ENCODE measurements at regions not wholly inside any gene's neighbourhood (a gene's known extent, or its start where the extent isn't known, plus 50 kb on each side); places are given as distances from the start of the nearest gene placed in this dataset.
A peak's percentile ranks its signal among the peaks of the same experiment; 100 is the strongest.

DNA sequence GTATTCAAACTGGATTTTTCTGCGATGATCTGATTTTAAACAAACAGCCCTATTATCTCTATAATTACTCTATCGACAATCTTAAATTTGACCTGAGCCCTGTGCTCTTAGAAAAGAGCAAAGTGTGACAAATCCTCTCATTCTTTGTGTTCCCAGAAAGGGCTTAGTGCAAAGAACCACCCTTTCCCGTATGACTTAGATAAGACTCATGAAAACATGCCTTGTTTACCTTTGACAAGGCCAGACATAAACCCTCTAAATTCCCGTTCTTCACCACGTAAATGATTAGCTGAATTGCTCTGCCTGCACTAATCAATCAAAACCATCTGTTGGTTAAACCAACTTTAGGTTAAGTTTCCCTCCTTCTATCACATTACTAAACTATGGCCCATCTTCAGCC, 285.7 kb upstream of the SEL1L start:
- Histone ChIP-seq H3K4me3 (no peak overlapping the region), H3K27ac (no peak overlapping the region)

DNA sequence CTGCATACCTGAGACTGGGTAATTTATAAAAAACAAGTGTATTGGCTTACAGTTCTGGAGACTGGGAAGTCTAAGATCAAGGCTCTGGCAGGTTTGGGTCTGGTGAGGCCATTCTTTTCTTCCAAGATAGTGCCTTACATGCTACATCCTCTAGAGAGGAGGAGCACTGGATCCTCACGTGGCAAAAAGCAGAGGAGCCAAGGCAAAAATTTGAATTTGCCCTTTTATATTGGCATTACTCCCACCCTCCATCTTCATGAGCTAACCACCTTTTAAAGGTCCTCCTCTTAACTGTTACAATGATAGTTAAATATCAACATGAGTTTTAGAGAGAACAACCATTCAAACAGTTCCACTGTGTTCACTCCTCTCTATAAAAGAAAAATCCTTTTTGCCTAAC, 286.3 kb upstream of the SEL1L start:
- H3K4me3 ChIP-seq = no peak overlapping the region
- H3K27ac ChIP-seq = no peak overlapping the region

DNA sequence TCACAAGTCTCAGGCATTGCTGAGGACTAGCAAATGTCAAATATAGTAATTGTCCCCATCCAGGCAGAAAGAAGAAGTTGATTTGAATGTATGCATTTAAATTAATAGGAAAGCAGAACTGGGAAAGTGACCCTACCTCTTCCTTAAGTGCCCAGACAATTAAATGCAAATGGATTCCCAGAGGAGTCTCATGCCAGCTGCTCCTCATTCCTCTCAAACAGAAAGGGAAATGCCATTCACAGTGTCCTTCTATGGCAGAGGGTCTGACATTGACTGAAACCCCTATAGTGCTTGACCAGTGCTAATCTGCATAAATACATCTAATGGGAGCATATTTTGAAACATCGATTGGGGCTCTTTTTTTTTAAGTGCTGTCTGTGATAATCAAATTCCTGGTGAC, 292.4 kb upstream of the SEL1L start:
- no peak overlapping the region for H3K4me3 ChIP-seq
- H3K27ac ChIP-seq = no peak overlapping the region

DNA sequence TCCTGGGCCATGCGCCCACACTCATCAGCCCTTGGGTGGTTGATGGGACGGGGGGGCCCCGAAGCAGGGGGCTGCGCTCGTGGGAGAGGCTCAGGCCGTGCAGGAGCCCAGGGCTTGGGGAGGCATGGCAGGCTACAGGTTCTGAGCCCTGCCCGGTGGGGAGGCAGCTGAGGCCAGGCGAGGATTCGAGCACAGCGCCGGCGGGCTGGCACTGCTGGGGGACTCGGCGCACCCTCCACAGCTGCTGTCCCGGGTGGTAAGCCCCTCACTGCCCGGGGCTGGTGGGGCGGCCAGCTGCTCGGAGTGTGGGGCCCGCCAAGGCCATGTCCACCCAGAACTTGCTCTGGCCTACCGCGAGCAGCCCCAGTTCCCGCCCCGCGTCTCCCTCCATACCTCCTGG, 295.8 kb upstream of the SEL1L start:
- Histone ChIP-seq H3K27ac (no peak overlapping the region), H3K4me3 (no peak overlapping the region)

DNA sequence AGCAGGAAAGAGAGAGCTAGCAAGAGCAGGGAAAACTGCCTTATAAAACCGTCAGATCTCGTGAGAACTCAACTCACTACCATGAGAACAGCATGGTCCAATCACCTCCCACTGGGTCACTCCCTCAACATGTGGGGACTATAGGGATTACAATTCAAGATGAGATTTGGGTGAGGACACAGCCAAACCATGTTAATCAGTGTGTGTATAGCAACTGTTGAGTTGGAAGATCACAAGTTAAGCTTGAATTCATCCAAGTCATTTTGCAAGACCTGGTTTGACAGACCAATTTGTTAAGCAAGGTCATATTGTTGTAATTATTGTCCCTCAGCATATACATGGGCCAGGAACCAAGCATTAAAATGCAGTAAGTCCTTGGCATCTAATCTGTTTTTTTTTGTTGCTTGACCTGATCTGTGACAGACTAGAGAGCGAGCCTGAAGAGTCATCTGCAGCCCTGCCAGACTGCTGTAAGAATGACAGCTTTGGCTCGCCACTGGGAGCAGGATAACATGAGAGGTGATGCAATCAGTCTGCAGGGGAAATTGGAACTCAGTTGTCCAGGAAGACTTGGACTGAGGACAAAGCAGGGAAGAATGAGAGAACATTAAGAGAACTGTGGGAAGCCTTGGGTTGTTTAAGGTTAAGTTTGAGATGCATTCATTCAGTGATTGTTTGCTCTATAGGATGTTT, 297.6 kb upstream of the SEL1L start:
- no peak overlapping the region for H3K4me3 ChIP-seq
- H3K27ac ChIP-seq = no peak overlapping the region

DNA sequence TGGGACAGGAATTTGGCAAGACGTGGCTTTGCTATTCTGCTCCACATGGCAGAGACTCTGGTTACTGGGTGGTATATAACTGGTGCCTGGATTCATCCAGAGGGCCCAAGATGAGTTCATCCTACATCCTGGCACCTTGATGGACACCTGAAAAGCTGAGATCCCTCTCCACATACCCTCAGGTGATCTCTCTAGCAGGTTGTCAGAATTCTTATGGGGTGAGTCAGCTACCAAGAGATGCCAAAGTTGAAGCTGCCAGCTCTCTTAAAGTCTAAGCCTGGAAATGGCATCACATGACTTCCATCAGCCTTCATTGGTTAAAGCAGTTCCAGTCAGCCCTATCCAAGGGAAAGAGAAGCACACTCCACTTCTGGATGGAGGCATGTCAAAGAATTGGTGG, 300.7 kb upstream of the SEL1L start:
- Histone ChIP-seq H3K27ac (no peak overlapping the region), H3K4me3 (no peak overlapping the region)

DNA sequence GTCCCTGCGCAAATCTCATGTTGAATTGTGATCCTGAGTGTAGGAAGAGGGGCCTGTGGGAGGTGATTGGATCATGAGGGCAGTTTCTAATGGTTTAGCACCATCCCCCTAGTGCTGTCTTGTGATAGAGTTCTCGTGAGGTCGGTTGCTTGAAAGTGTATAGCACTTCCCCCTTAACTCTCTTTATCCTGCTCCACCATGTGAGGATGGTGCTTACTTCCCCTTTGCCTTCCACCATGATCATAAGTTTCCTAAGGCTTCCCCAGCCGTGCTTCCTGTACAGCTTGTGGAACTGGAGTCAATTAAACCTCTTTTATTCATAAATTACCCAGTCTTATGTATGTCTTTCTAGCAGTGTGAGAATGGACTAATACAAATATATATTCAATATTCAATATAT, 303.7 kb upstream of the SEL1L start:
- Histone ChIP-seq H3K27ac (no peak overlapping the region), H3K4me3 (no peak overlapping the region)

DNA sequence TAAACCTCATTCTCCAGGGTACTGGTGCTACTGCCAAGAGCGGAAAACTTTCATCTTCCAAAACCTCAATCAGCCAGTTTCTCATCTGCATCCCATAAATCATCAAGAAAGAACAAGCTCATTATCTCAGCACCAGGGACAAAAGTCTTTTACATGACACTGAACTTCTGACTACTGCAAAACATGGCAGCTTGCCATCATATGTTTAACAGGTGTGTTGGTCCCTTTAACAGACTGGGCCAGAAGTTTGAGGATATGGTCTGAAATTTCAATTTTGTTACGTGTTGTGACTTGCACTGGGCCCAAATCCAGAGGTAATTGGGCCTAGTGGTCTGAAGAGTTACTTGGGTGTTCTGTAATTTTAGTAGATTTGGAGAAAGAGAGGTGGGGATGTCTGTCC, 305.4 kb upstream of the SEL1L start:
- no peak overlapping the region for H3K27ac ChIP-seq
- no peak overlapping the region for H3K4me3 ChIP-seq

DNA sequence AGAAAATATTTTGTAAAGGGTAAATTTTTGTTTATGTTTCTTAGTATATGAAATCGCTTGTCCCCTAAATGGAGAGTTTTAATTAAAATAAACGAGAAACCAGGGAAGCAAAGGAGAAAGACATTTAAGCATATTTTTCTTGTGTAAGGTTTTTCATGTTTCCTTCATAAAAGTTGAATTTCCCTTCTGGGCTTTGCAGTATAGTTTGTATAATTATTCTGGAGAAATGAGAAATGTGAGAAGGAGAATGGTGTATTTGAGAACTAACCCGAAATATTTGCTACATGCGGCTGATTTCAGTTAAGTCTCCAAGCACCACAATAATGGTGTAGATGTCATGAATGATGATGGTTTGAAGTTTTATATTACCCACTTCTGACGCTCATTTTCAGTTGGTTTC, 307.7 kb upstream of the SEL1L start:
- no peak overlapping the region for H3K27ac ChIP-seq
- H3K4me3 ChIP-seq = no peak overlapping the region

DNA sequence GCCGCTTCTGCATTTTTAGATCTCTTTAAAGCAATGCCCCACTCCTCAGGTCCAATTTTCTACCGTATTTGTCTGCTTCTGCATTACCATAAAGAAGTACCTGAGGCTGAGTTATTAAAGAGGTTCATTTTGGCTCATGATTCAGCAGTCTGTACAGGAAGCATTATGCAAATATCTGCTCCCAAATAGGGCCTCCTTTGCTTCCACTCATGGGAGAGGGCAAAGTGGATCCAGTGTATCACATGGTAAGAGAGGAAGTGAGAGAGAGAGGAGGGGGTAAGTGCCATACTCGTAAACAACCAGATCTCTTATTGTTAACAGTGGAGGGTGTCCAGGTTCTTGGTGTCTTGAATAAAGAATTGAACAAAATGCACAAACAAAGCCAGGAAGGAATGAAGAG, 316.1 kb upstream of the SEL1L start:
- H3K4me3 ChIP-seq = no peak overlapping the region
- H3K27ac ChIP-seq = no peak overlapping the region

DNA sequence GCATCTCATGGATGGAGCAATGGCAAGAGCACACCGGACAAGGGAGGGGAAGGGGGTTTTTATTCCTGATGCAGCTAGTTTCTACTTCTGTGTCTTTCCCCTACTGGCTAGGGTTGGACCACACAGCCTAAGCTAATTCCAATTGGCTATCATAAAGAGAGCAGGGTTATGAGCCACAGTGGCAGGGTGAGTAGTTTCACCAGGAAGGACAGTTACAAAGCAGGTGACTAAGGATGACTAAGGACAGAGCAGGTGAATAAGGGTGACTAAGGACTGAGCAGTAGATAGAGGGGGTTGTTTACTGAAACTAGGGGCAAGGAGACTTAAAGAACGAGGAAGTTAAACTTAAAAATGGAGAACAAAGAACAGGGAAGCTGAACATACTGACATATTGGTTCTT, 321.4 kb upstream of the SEL1L start:
- no peak overlapping the region for H3K27ac ChIP-seq

DNA sequence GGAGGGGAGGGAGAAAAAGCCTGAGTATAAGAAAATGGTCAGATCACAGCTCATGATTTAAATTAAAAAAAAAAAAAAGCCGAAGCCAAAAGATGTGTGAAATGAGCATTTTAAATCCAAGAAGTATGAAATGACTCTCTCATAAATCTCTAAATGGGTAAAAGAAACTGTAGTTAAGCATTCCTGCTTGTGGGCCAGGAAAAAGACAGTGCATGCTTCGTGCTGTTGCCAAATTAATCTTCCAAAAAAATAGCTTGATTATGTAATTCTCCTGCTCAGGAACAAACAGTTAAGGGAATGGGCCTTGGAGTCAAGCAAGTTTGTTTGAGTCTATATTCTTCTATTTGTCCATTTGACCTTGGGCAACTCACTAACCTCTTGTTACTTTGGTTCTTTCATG, 325.4 kb upstream of the SEL1L start:
- H3K4me3 ChIP-seq = no peak overlapping the region

More for the DNA sequence above, 321.4 kb upstream of the SEL1L start:
- H3K4me3 ChIP-seq = no peak overlapping the region

DNA sequence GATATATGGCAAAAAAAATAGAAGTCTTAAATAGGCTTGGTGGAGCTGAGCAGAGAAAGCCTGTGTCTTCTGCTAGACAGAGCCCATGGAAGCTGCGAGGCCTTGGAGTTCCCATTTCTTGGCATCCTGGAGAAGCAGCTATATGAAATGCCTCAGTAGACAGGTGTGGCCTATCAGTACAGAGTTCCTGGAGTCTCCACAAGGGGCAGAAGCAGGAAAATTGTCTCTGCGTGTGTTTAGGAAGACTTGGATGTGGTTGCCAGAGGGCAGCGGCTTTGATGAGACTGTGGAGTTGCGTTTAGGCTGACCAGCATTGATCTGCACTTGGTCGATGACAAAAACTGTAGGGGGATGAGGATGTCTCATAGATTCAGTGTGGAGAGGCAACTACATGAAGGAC, 334.5 kb upstream of the SEL1L start:
- H3K4me3 ChIP-seq = no peak overlapping the region
- H3K27ac ChIP-seq = no peak overlapping the region

More for the DNA sequence above, 325.4 kb upstream of the SEL1L start:
- no peak overlapping the region for H3K27ac ChIP-seq

DNA sequence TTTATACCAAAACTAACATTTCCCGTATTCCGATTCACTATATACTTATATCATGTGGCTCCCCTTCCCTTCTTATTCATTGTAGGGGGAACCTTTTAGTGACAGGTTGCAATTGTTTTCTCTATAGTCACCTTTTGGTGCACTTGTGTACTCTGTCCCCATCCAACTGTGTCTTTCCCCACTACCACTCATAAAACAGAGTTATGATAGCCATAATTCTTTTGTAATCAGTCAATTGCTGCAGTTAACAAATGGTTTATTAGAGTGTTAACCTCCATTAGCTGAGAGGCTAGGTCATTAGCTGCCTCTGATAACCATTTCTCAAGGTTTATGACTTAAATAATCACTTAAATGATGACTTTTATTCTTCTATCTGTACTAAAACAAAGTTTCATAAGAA, 338.1 kb upstream of the SEL1L start:
- Histone ChIP-seq H3K4me3 (no peak overlapping the region), H3K27ac (no peak overlapping the region)

DNA sequence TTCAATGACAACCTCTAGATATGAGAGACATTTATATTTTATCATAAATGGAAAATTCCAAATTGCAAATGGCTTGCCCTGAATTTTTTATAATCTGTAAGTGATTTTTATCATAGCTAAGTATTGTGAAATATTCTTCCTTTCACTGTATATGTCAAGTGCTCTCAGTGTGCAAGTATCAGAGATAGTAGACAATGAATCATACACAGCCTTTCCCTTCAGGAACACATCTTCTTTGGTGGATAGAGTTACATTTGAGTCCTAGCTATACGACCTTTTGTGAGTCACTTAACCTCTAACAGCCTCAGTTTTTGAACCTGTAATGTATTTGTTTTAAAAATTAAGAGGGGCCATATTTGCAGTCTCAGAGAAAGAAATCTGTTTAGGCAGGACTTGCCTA, 350.7 kb upstream of the SEL1L start:
- Histone ChIP-seq H3K4me3 (no peak overlapping the region), H3K27ac (no peak overlapping the region)

DNA sequence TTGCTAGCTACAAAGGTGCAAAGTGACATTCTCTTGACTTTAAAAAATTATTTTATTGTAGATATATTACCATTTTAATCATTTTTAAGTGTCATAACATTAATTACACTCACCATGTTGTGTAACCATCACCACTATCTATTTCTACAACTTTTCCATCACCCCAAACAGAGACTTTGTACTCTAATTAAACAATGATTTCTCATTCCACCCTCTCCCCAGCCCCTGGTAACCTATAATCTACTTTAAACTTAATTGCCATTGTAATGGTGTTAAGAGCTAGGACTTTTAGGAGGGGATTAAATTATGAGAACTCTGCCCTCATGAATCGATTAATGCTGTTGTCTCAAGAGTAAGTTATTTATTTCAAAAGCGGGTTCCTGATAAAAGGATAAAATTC, 352.9 kb upstream of the SEL1L start:
- H3K4me3 ChIP-seq = no peak overlapping the region
- H3K27ac ChIP-seq = no peak overlapping the region

DNA sequence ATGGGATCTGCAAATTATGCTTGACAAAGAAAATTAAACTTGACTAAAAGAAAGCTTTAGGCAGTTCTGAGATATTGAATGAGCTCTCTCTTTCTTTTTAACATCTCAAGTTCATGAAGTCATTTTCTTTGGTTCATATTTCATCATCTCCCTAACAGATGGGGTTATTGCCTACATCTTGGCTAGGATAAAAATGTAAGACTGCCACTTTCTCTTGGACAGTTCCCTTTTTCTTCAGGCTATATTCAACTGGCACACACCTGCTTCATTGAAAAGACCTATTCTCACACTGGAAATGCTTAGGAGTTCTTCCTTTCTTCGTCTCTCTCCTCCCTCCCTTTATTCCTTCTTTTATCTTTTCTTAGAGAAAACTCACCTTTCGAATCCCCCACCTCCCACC, 355.9 kb upstream of the SEL1L start:
- no peak overlapping the region for H3K4me3 ChIP-seq
- H3K27ac ChIP-seq = peak overlapping the region in 2 of 21 experiments; percentile 49 to 53

DNA sequence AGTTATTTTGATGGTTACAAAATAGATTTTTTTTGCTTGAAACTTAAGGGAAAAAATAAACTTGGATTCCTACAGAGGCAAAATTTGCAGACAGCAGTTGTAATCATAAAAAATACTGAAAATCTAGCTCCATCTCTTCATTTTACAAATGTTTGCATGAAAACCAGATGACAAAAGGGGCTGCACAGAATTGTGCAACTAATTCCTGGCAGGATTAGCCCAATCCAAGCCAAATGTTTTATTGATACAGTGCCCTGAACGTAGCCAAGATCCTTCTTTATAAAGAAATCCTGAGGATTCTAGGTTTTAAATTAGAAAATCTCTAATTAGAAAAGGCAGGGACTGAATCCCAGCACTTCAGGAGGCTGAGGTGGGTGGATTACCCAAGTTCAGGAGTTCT, 356.4 kb upstream of the SEL1L start:
- peak overlapping the region in 2 of 21 experiments; percentile 49 to 53 for H3K27ac ChIP-seq
- H3K4me3 ChIP-seq = no peak overlapping the region

DNA sequence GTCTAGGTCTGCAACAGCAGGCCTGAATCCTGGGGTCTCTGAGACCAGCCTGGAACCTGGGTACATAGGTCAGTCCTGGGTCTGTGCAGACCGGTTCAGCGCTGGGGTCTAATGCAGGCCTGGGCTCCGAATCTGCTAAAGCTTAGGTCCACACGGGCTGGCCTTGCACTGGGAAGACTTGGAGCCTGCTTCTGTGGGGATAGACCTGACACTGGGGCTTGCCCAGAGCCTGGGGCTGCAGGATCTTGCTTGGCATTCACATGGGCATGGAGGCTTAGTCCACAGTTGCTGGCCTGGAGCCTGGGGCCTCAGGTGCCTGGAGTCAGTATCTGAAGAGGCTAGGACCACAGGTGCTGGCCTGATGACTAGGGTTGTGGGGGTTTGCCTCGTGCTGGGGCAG, 369.8 kb upstream of the SEL1L start:
- Histone ChIP-seq H3K27ac (no peak overlapping the region), H3K4me3 (no peak overlapping the region)

DNA sequence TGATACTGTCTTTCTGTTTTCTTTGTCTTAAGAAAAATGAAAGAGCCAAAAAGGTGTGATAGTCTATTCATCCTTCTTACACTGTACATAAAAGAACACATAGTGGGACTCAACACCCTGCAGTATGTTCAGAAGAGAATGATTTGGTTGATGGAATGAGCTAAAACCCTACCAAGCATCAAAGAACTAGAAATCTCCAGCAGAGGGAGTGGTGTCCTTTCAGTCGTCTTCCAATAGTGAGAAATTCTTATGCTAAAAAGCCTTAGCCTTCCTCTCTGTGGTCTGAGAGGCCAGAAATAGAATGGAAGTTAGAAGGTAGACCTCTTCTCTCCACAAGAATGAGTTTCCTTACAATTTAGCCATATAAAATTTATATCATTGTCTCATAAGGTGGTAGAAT, 393.4 kb upstream of the SEL1L start:
- Histone ChIP-seq H3K4me3 (no peak overlapping the region), H3K27ac (no peak overlapping the region)

DNA sequence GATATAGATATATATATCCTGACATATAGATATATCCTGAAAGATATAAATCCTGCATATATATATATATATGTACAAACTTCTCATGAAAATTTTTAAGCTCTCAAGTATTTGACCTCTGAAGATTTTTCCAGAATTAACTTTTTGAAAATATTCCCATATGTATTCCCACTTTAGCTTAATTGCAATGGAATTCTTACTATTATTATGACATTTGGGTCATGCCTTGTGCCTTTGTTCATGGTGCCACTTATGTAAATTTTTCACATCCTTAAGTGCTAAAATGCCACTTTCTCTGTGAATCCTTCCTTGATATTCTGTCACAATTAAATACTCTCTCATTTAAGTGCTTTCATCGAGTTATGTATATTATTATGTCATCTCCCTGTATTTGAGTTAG, 398.2 kb upstream of the SEL1L start:
- Histone ChIP-seq H3K27ac (no peak overlapping the region), H3K4me3 (no peak overlapping the region)

DNA sequence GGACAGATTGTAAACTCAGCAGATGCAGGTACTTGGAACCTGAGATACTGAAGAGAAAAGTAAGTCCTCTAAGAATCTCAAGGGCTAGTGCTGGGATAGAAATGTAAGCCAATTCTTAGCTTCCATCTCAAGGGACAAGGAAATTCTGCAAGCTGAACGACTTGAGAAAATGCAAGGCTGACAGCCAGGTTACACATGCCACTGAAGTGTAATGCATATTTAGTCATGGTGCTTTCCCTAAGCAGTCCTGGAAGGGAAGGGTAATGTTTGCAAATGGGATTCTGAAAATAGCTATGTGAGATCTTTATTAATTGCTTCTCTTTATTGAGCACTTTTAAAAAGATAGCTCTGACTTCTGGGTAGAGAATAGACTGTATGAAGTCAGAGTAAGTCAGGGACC, 402.7 kb upstream of the SEL1L start:
- Histone ChIP-seq H3K27ac (no peak overlapping the region), H3K4me3 (no peak overlapping the region)
